HG02623 (cell line): ENCODE measurements at regions not wholly inside any gene's neighbourhood (a gene's known extent, or its start where the extent isn't known, plus 50 kb on each side); places are given as distances from the start of the nearest gene placed in this dataset.
A peak's percentile ranks its signal among the peaks of the same experiment; 100 is the strongest.

Experiments
- ATAC-seq: cut with Tn5 transposase; IDR thresholded peaks from one replicate; pipeline ENCODE4 v1.9.1; 2021; ENCODE audit warnings: moderate library complexity; ENCODE audit not compliant: unreplicated experiment

- ATAC-seq: no peak
These were observed 270.5 kb downstream of the BMP2 start for GRCh38 chr20:7038029-7038428.

GRCh38 chr20:7057611-7058010 is 290.1 kb downstream of the BMP2 start:
- no peak for ATAC-seq

GRCh38 chr20:7078804-7079203 is 311.3 kb downstream of the BMP2 start:
- ATAC-seq: no peak

GRCh38 chr20:7080472-7080871 is 313.0 kb downstream of the BMP2 start:
- ATAC-seq: no peak

- ATAC-seq: no peak
These were observed 318.0 kb downstream of the BMP2 start for GRCh38 chr20:7085467-7085866.

- no peak for ATAC-seq
These were observed 320.3 kb downstream of the BMP2 start for GRCh38 chr20:7087803-7088202.

GRCh38 chr20:7090001-7090400 is 322.5 kb downstream of the BMP2 start:
- ATAC-seq: no peak

- ATAC-seq: no peak
These were observed 323.3 kb downstream of the BMP2 start for GRCh38 chr20:7090811-7091210.

- ATAC-seq: no peak
These were observed 324.2 kb downstream of the BMP2 start for GRCh38 chr20:7091655-7092054.

GRCh38 chr20:7094438-7094997 is 327.0 kb downstream of the BMP2 start:
- ATAC-seq: no peak

GRCh38 chr20:7106910-7107309 is 339.4 kb downstream of the BMP2 start:
- no peak for ATAC-seq

- ATAC-seq: no peak
These were observed 341.4 kb downstream of the BMP2 start for GRCh38 chr20:7108929-7109328.

- ATAC-seq: no peak
These were observed 346.3 kb downstream of the BMP2 start for GRCh38 chr20:7113577-7114466.

GRCh38 chr20:7123457-7123856 is 356.0 kb downstream of the BMP2 start:
- no peak for ATAC-seq

- ATAC-seq: no peak
These were observed 356.6 kb downstream of the BMP2 start for GRCh38 chr20:7124120-7124519.

- ATAC-seq: no peak
These were observed 369.4 kb downstream of the BMP2 start for GRCh38 chr20:7136886-7137285.

- peak; percentile 76 for ATAC-seq
These were observed 370.1 kb downstream of the BMP2 start for GRCh38 chr20:7137395-7138151.

GRCh38 chr20:7144464-7144863 is 377.0 kb downstream of the BMP2 start:
- ATAC-seq: no peak

GRCh38 chr20:7146552-7147219 is 379.2 kb downstream of the BMP2 start:
- no peak for ATAC-seq

GRCh38 chr20:7147220-7147601 is 379.7 kb downstream of the BMP2 start:
- no peak for ATAC-seq
